ENCODE measurements at regions not wholly inside any gene's neighbourhood (a gene's known extent, or its start where the extent isn't known, plus 50 kb on each side); places are given as distances from the start of the nearest gene placed in this dataset.

- TF ChIP-seq EZH2phosphoT487 (IDR thresholded peaks at IDR 0.05; ENCODE audit: low read depth, severe bottlenecking, unreplicated experiment): no peak
- TF ChIP-seq, protein P1, sequence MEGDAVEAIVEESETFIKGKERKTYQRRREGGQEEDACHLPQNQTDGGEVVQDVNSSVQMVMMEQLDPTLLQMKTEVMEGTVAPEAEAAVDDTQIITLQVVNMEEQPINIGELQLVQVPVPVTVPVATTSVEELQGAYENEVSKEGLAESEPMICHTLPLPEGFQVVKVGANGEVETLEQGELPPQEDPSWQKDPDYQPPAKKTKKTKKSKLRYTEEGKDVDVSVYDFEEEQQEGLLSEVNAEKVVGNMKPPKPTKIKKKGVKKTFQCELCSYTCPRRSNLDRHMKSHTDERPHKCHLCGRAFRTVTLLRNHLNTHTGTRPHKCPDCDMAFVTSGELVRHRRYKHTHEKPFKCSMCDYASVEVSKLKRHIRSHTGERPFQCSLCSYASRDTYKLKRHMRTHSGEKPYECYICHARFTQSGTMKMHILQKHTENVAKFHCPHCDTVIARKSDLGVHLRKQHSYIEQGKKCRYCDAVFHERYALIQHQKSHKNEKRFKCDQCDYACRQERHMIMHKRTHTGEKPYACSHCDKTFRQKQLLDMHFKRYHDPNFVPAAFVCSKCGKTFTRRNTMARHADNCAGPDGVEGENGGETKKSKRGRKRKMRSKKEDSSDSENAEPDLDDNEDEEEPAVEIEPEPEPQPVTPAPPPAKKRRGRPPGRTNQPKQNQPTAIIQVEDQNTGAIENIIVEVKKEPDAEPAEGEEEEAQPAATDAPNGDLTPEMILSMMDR (IDR thresholded peaks at IDR 0.05; ENCODE audit: poor library complexity): no peak
Measured at GRCh38 chr2:43171789-43172188, 54.6 kb downstream of the ZFP36L2 start.
